GM23338 (cell line): ENCODE measurements at regions not wholly inside any gene's neighbourhood (a gene's known extent, or its start where the extent isn't known, plus 50 kb on each side); places are given as distances from the start of the nearest gene placed in this dataset.

Source experiments
- ATAC-seq: fragments of 200-7000 bp; cut with Tn5 transposase; 3 replicates; pipeline ENCODE4 v1.9.1; 2020
- DNase-seq: peaks from one replicate; pipeline ENCODE4 v3.0.0-alpha.2; 2015; ENCODE audit warnings: low spot score
- H2AFZ ChIP-seq: fragments of 200-600 bp; sonication (generic); 2 replicates; pipeline ENCODE4 v1.8.0; 2016; ENCODE audit warnings: antibody characterized with exemption, mild to moderate bottlenecking, moderate library complexity
- H3F3A ChIP-seq: fragments of 200-600 bp; sonication (generic); replicated peaks from 2 replicates; pipeline ENCODE4 v1.8.0; 2017; ENCODE audit warnings: antibody characterized with exemption, mixed run types, low read depth
- H3K27ac ChIP-seq: fragments of 200-600 bp; sonication (generic); 2 replicates; pipeline ENCODE4 v1.6.1; 2016; ENCODE audit warnings: low read depth
- H3K27me3 ChIP-seq: fragments of 200-600 bp; sonication (generic); 2 replicates; pipeline ENCODE4 v1.8.0; 2016; ENCODE audit warnings: mild to moderate bottlenecking, mixed run types, moderate library complexity; ENCODE audit not compliant: insufficient read depth
- H3K36me3 ChIP-seq: fragments of 200-600 bp; sonication (generic); 2 replicates; pipeline ENCODE4 v1.8.0; 2016; ENCODE audit warnings: mild to moderate bottlenecking; ENCODE audit not compliant: insufficient read depth
- H3K4me1 ChIP-seq: fragments of 200-600 bp; sonication (generic); 2 replicates; pipeline ENCODE4 v1.8.0; 2016; ENCODE audit warnings: mild to moderate bottlenecking, moderate library complexity; ENCODE audit not compliant: insufficient read depth
- H3K4me2 ChIP-seq: fragments of 200-600 bp; sonication (generic); 2 replicates; pipeline ENCODE4 v1.7.1; 2017; ENCODE audit warnings: mixed run types
- H3K4me3 ChIP-seq: fragments of 200-600 bp; sonication (generic); 2 replicates; pipeline ENCODE4 v1.6.1; 2016; ENCODE audit warnings: mixed run types
- H3K79me2 ChIP-seq: fragments of 200-600 bp; sonication (generic); replicated peaks from 2 replicates; pipeline ENCODE4 v1.8.0; 2017; ENCODE audit warnings: mild to moderate bottlenecking; ENCODE audit not compliant: insufficient read depth
- H3K9me2 ChIP-seq: fragments of 200-600 bp; sonication (generic); 2 replicates; pipeline ENCODE4 v1.8.0; 2017; ENCODE audit not compliant: insufficient read depth
- H4K20me1 ChIP-seq: fragments of 200-600 bp; sonication (generic); replicated peaks from 2 replicates; pipeline ENCODE4 v1.8.0; 2017; ENCODE audit warnings: mild to moderate bottlenecking; ENCODE audit not compliant: insufficient read depth
- H3K27ac Mint-ChIP-seq: 2 replicates; pipeline ENCODE4 v1.8.0; 2020; ENCODE audit warnings: inconsistent platforms, mild to moderate bottlenecking, moderate library complexity, mixed read lengths
- H3K27me3 Mint-ChIP-seq: 3 replicates; pipeline ENCODE4 v1.8.0; 2022; ENCODE audit warnings: low read depth, mild to moderate bottlenecking, moderate library complexity, mixed read lengths, inconsistent platforms; ENCODE audit not compliant: insufficient read depth, poor library complexity
- H3K36me3 Mint-ChIP-seq: 3 replicates; pipeline ENCODE4 v1.8.0; 2021; ENCODE audit warnings: low read depth, mild to moderate bottlenecking, inconsistent platforms, moderate library complexity, mixed read lengths
- H3K4me1 Mint-ChIP-seq: 3 replicates; pipeline ENCODE4 v1.8.0; 2020; ENCODE audit warnings: mild to moderate bottlenecking, inconsistent platforms, mixed read lengths
- H3K4me3 Mint-ChIP-seq: 3 replicates; pipeline ENCODE4 v1.8.0; 2021; ENCODE audit warnings: moderate library complexity, mild to moderate bottlenecking, inconsistent platforms, mixed read lengths
- H3K9me3 Mint-ChIP-seq: 3 replicates; pipeline ENCODE4 v1.8.0; 2020; ENCODE audit warnings: moderate library complexity, mild to moderate bottlenecking, inconsistent platforms, mixed read lengths
- CREB1 ChIP-seq: fragments of 250-450 bp; sonication (Bioruptor Pico); IDR thresholded peaks from 2 replicates; pipeline ENCODE4 v1.5.0; 2020; ENCODE audit warnings: low read depth, mild to moderate bottlenecking, moderate library complexity
- CTCF ChIP-seq, 2 experiments: fragments of 200-600 bp in 1 of 2; sonication (generic) in 1 of 2; conservative IDR thresholded peaks; 2 replicates each; pipeline versions ENCODE4 v1.5.1 to v1.6.1; 2016 to 2017; ENCODE audit warnings: antibody characterized with exemption in 2 of 2, low read depth in 2 of 2, mild to moderate bottlenecking in 2 of 2, moderate library complexity in 1 of 2
- ETS1 ChIP-seq: IDR thresholded peaks from 2 replicates; pipeline ENCODE4 v1.6.1; 2016; ENCODE audit warnings: antibody characterized with exemption
- JUNB ChIP-seq: IDR thresholded peaks from one replicate; pipeline ENCODE4 v1.6.1; 2016; ENCODE audit warnings: antibody characterized with exemption; ENCODE audit not compliant: unreplicated experiment
- REST ChIP-seq: IDR thresholded peaks from one replicate; pipeline ENCODE4 v1.6.1; 2018; ENCODE audit warnings: antibody characterized with exemption; ENCODE audit not compliant: unreplicated experiment
- ZNF462 ChIP-seq: fragments of 250-450 bp; sonication (Bioruptor Pico); IDR thresholded peaks from 2 replicates; pipeline ENCODE4 v1.5.0; 2020; ENCODE audit warnings: mild to moderate bottlenecking, moderate library complexity

GRCh38 chr18:22637787-22638186, 220.1 kb upstream of the CTAGE1 start:
- ATAC-seq: no peak
- no peaks in the 10 kb centered on the region for H3K27me3 Mint-ChIP-seq
- no peaks in the 10 kb centered on the region for H3K4me1 Mint-ChIP-seq

More at GRCh38 chr18:22637787-22638186, 220.1 kb upstream of the CTAGE1 start:
- no peaks in the 10 kb centered on the region for H3K79me2 ChIP-seq
- H3K36me3 ChIP-seq: no peaks in the 10 kb centered on the region
- H3K4me3 Mint-ChIP-seq: no peak overlapping the region
- H3K36me3 Mint-ChIP-seq: no peaks in the 10 kb centered on the region
- no peak overlapping the region for H3K4me2 ChIP-seq
- no peaks in the 10 kb centered on the region; the same call in none of the 2 replicates for H3K9me2 ChIP-seq
- H3K9me3 Mint-ChIP-seq: peaks cover 3% of the 10 kb centered on the region; the same call in 2 of the 3 replicates
- H3K27me3 ChIP-seq: no peaks in the 10 kb centered on the region
- no peaks in the 10 kb centered on the region for H4K20me1 ChIP-seq
- H3K27ac ChIP-seq: no peak overlapping the region
- H3K4me1 ChIP-seq: no peaks in the 10 kb centered on the region
- no peak overlapping the region for H2AFZ ChIP-seq
- no peak overlapping the region for H3K27ac Mint-ChIP-seq
- no peak for TF ChIP-seq REST
- TF ChIP-seq CTCF (conservative IDR thresholded peaks at IDR 0.05; ENCODE audit: low read depth in 2 of 2): no peak
- TF ChIP-seq CREB1: no peak
- no peak for TF ChIP-seq JUNB
- TF ChIP-seq ZNF462 (CRISPR knock-in tag): no peak
- no peak for TF ChIP-seq ETS1
- H3F3A ChIP-seq: no peaks in the 10 kb centered on the region
- DNase-seq: no peak
- H3K4me3 ChIP-seq: no peak overlapping the region
